B cell (primary cell): ENCODE measurements at regions not wholly inside any gene's neighbourhood (a gene's known extent, or its start where the extent isn't known, plus 50 kb on each side); places are given as distances from the start of the nearest gene placed in this dataset.

Source experiments
- CTCF ChIP-seq: fragments of 200-600 bp; IDR thresholded peaks from one replicate; pipeline ENCODE4 v1.8.0; 2022; ENCODE audit warnings: antibody characterized with exemption, mild to moderate bottlenecking
- EZH2 ChIP-seq: IDR thresholded peaks from 2 replicates; pipeline ENCODE4 v1.6.1; 2012; ENCODE audit warnings: borderline replicate concordance, low read depth, mild to moderate bottlenecking, moderate library complexity, low read length; ENCODE audit not compliant: insufficient read depth, poor library complexity, severe bottlenecking

GRCh38 chr7:159323359-159323758, 178.7 kb upstream of the VIPR2 start:
- TF ChIP-seq CTCF (no peak), EZH2 (no peak)
